ENCODE measurements at regions not wholly inside any gene's neighbourhood (a gene's known extent, or its start where the extent isn't known, plus 50 kb on each side); places are given as distances from the start of the nearest gene placed in this dataset.

GRCh38 chr5:74544811-74545210, 95.7 kb downstream of the ENC1 start:
- TF ChIP-seq, protein P1, sequence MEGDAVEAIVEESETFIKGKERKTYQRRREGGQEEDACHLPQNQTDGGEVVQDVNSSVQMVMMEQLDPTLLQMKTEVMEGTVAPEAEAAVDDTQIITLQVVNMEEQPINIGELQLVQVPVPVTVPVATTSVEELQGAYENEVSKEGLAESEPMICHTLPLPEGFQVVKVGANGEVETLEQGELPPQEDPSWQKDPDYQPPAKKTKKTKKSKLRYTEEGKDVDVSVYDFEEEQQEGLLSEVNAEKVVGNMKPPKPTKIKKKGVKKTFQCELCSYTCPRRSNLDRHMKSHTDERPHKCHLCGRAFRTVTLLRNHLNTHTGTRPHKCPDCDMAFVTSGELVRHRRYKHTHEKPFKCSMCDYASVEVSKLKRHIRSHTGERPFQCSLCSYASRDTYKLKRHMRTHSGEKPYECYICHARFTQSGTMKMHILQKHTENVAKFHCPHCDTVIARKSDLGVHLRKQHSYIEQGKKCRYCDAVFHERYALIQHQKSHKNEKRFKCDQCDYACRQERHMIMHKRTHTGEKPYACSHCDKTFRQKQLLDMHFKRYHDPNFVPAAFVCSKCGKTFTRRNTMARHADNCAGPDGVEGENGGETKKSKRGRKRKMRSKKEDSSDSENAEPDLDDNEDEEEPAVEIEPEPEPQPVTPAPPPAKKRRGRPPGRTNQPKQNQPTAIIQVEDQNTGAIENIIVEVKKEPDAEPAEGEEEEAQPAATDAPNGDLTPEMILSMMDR (IDR thresholded peaks at IDR 0.05; ENCODE audit: control extremely low read depth, extremely low read depth, low read depth, missing control alignments): no peak
- ChIA-PET CTCF (interaction anchor here (1.8 kb wide), 1 partner anchor 13 kb away, joined by 5 read pairs; no protein-coding TSS in a partner anchor), POLR2A (no interaction called here)
- no peak for DNase-seq (ENCODE audit: extremely low spot score)

GRCh38 chr5:74543162-74543995, 97.1 kb downstream of the ENC1 start:
- TF ChIP-seq, protein P1 (IDR thresholded peaks at IDR 0.05; ENCODE audit: control extremely low read depth, extremely low read depth, low read depth, missing control alignments): no peak
- DNase-seq (ENCODE audit: extremely low spot score): no peak
- ChIA-PET POLR2A (no interaction called here), CTCF (interaction anchor here (1.0 kb wide), 1 partner anchor 24 kb away, joined by 3 read pairs; no protein-coding TSS in a partner anchor)

GRCh38 chr5:74542482-74542881, 98.0 kb downstream of the ENC1 start:
- CTCF ChIA-PET: interaction anchor here (1.0 kb wide), 1 partner anchor 25 kb away, joined by 3 read pairs; no protein-coding TSS in a partner anchor
- DNase-seq (ENCODE audit: extremely low spot score): no peak
- TF ChIP-seq, protein P1 (IDR thresholded peaks at IDR 0.05; ENCODE audit: control extremely low read depth, extremely low read depth, low read depth, missing control alignments): no peak
- POLR2A ChIA-PET: no interaction called here

DNA sequence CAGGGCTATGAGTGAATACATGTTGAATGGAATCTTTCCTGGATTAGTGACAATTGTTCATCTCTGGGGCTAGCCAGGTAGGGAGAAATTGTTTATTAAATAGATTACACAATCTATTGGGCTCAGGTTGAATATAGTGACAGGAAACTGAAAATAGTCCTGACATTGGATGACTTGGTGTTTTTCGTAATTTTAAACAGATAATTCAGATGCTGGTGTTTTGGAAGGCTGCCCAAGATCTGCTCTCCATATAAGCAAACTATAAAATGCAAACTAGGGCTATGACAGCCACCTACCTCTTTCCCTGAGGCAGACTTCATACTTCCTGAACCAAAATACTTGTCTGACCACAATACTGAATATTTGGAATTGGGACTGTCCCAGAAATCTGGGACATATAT, 99.1 kb downstream of the ENC1 start:
- ChIA-PET POLR2A (no interaction called here), CTCF (no interaction called here)
- TF ChIP-seq, protein P1 (IDR thresholded peaks at IDR 0.05; ENCODE audit: control extremely low read depth, extremely low read depth, low read depth, missing control alignments): no peak
- no peak for DNase-seq (ENCODE audit: extremely low spot score)

GRCh38 chr5:74540622-74541021, 99.9 kb downstream of the ENC1 start:
- TF ChIP-seq, protein P1 (IDR thresholded peaks at IDR 0.05; ENCODE audit: control extremely low read depth, extremely low read depth, low read depth, missing control alignments): no peak
- DNase-seq (ENCODE audit: extremely low spot score): no peak
- ChIA-PET CTCF (interaction anchor here (1.5 kb wide), 1 partner anchor 22 kb away, joined by 3 read pairs; no protein-coding TSS in a partner anchor), POLR2A (no interaction called here)

- CTCF ChIA-PET: interaction anchor here (1.5 kb wide), 1 partner anchor 22 kb away, joined by 3 read pairs; no protein-coding TSS in a partner anchor
- POLR2A ChIA-PET: no interaction called here
- TF ChIP-seq, protein P1 (IDR thresholded peaks at IDR 0.05; ENCODE audit: control extremely low read depth, extremely low read depth, low read depth, missing control alignments): no peak
- DNase-seq (ENCODE audit: extremely low spot score): no peak
These were observed 100.5 kb downstream of the ENC1 start for GRCh38 chr5:74539986-74540385.

Data from GM10248 (cell line).